Activated T-cell treated with anti-CD3 and anti-CD28 coated beads for 24 hours (primary cell): ENCODE measurements at regions not wholly inside any gene's neighbourhood (a gene's known extent, or its start where the extent isn't known, plus 50 kb on each side); places are given as distances from the start of the nearest gene placed in this dataset.

Source experiments
- DNase-seq: peaks from one replicate; pipeline ENCODE4 v3.0.0-alpha.2; 2020; ENCODE audit warnings: low read depth

- DNase-seq, result no peak
These were observed 443.2 kb downstream of the TOX3 start for GRCh38 chr16:52103791-52104190.

- no peak for DNase-seq
These were observed 445.7 kb downstream of the TOX3 start for GRCh38 chr16:52101246-52101645.

- no peak for DNase-seq
These were observed 447.6 kb downstream of the TOX3 start for GRCh38 chr16:52099382-52099781.

GRCh38 chr16:52095471-52095870, 451.5 kb downstream of the TOX3 start:
- no peak for DNase-seq

- no peak for DNase-seq
These were observed 454.8 kb downstream of the TOX3 start for GRCh38 chr16:52092126-52092525.

- DNase-seq, result no peak
These were observed 456.9 kb downstream of the TOX3 start for GRCh38 chr16:52090080-52090479.

GRCh38 chr16:52089476-52089875, 457.5 kb downstream of the TOX3 start:
- no peak for DNase-seq

GRCh38 chr16:52086901-52087300, 460.0 kb downstream of the TOX3 start:
- no peak for DNase-seq

GRCh38 chr16:52078716-52079655, 468.0 kb downstream of the TOX3 start:
- no peak for DNase-seq

GRCh38 chr16:52077607-52078006, 469.3 kb downstream of the TOX3 start:
- no peak for DNase-seq

- no peak for DNase-seq
These were observed 470.1 kb downstream of the TOX3 start for GRCh38 chr16:52076801-52077201.

GRCh38 chr16:52076332-52076731, 470.6 kb downstream of the TOX3 start:
- DNase-seq, result no peak

- DNase-seq, result no peak
These were observed 472.8 kb downstream of the TOX3 start for GRCh38 chr16:52074133-52074532.

GRCh38 chr16:52073024-52073423, 473.9 kb downstream of the TOX3 start:
- DNase-seq, result no peak

- DNase-seq, result no peak
These were observed 475.8 kb downstream of the TOX3 start for GRCh38 chr16:52071101-52071500.

GRCh38 chr16:52070341-52071057, 476.4 kb downstream of the TOX3 start:
- DNase-seq, result no peak

- no peak for DNase-seq
These were observed 477.1 kb downstream of the TOX3 start for GRCh38 chr16:52069866-52070265.

GRCh38 chr16:52068447-52069074, 478.4 kb downstream of the TOX3 start:
- DNase-seq, result no peak

GRCh38 chr16:52066962-52067361, 480.0 kb downstream of the TOX3 start:
- DNase-seq, result no peak

- DNase-seq, result no peak
These were observed 490.7 kb downstream of the TOX3 start for GRCh38 chr16:52056259-52056658.

GRCh38 chr16:52055381-52055780, 491.6 kb downstream of the TOX3 start:
- no peak for DNase-seq

GRCh38 chr16:52054326-52054725, 492.6 kb downstream of the TOX3 start:
- DNase-seq, result no peak

GRCh38 chr16:52052818-52053217, 494.1 kb downstream of the TOX3 start:
- no peak for DNase-seq
